Lung microvascular endothelial cell (primary cell): ENCODE measurements at regions not wholly inside any gene's neighbourhood (a gene's known extent, or its start where the extent isn't known, plus 50 kb on each side); places are given as distances from the start of the nearest gene placed in this dataset.

Source experiments
- DNase-seq, 2 donors: peaks; one replicate each; pipeline versions ENCODE4 v3.0.0 to v3.0.0-alpha.2; 2010; ENCODE audit warnings: low read depth in 2 of 2

GRCh38 chr2:168338803-168339437, 91.5 kb upstream of the STK39 start:
- no peak for DNase-seq

DNA sequence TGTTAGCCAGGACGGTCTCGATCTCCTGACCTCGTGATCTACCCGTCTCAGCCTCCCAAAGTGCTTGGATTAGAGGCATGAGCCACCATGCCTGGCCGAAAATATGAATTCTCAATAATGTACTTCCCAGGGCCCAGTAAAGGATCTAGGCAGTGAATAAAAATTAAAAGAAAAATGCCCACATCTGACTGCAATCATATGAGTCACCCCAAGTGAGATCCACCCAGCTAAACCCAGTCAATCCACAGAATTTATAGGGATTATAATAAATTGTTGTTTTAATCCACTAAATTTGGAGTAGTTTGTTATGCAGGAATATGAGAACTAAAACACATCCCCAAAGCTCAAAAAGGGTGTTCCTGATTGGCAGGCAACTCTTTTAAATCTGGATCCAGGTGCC, 93.5 kb upstream of the STK39 start:
- DNase-seq, result no peak

DNA sequence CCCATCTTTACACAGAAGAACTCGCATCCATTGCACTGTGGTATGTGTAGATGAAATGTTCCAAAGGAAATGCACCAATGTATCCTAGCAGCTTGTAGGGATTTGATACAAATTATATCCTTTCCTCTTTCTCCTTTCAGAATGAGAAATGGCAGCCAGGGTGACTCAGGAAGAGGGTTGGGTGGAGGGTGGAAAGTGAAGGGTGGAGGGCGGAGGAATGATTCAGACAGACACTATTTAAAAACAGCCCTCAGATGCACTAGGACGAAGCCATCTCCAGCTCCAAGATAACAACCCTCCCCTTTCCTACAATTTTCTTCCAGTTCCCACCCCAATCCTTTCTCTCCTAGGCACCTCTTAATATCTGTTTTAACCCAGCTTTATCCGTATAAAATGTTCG, 96.2 kb upstream of the STK39 start:
- DNase-seq, result no peak

- DNase-seq, result no peak
Observed at GRCh38 chr2:168344706-168345105, 97.3 kb upstream of the STK39 start.

DNA sequence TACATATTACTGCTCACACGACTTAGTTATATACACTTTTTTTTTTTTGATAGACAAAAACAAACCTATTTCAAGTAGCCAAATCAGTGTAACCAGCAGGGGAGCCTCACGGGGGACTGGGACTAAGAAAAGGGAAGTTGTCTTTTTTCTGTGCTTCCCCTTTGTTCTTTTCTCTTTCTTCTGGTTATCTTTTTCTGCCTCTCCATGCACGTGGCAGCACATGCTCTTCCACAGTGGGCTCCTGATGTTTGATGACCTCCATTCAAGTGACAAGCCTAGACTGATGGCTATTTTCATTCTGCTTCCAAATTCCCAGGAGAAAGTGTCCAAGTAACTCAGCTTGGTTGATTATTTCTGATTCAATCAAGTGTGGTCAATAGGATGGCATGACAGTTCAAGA, 98.2 kb upstream of the STK39 start:
- no peak for DNase-seq

DNA sequence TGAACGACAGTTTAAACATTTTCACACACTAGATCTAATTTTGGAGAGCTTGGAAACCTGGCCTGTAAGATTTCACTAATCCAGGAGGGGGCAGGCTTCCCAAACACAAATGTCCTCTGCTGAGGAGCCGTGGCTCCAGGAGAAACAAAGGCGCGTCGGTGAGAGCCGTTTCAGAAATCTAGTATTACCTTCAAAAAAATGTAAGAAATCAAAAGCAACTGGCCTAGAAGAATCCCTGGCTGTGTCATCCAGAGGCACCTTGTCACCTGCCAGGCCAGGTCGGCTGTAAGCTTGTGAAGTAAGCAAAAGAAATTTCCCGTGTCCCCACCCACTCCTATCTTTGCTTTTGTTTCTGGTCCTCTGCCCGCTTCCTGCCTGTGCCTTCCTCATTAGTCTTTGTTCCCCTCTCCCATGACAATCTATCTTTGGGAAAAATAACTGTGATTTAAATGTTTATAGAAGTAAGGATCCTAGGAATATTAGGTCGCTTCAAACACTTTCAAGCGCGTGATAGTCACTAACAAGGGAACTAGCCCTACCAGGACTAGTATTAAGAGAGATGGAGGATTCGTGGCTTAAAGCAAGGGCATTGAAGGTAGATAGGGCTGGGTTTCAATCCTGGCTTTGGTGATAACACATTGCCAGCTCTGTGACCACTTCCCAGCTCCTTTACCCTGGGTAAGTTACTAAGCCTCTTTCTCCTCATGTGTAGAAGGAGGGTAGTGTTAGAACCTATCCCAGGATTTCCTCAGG, 99.5 kb upstream of the STK39 start:
- DNase-seq, result peak; percentile 67 to 82

GRCh38 chr2:168348076-168348475, 100.7 kb upstream of the STK39 start:
- peak; percentile 32 to 56 for DNase-seq

DNA sequence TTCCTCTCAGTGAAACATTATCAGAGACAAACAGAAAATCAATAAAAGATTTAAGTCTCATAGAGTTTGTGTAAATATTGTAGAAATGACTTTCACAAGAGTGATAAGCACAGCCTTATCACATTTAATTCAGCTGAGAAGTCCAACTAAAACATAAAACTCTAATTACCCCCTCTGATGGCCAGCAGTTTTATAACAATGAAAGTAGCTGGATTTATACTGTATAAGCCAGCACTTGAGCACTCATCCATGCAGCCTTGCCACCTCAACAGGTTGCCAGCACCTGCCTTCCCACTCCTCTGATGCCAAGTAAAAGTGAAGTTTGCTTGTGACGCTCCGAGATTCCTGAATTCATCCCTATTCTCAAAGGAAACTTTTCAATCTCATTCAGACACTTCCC, 103.0 kb upstream of the STK39 start:
- DNase-seq, result peak in 1 of 2 donors; percentile 17

- no peak for DNase-seq
Observed at GRCh38 chr2:168353251-168353650, 102.8 kb upstream of the CERS6 start.

DNA sequence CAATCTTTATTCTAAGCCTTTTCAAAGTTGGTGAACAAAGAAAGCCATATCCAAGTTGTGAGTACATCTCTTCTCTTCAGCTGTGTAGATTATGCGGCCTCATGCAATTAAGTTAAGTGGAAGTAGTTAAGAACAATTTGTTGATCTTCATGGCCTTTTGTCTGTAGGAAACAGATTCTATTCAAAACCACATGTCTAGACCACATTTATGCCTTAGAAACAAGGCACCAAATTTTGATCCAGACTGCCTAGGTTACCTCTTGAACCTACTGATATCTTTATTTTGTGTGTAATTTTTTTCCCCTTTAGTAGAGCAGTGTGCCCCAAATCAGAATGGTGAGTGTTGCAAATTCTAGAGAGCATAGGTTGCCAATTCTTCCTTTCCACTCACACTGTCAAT, 101.6 kb upstream of the CERS6 start:
- no peak for DNase-seq

DNA sequence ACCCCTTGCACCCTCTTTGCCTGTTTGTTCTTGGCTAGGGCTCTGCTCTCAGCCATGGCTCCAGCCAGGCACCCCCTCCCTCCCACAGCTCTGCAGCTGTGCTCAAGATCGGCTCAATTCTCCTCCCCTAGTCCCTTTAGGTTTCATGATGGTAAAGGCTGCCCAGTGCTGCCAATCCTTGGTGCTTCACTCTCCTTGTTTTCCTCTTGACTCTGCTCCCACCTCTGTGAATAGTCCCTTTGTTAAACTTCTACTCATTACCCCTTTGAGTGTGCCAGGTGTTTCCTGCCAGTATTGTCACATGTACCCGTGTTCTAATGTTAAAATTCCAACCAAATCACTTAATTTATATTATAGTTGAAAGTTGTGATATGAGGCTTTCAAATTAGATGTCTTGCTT, 101.0 kb upstream of the CERS6 start:
- DNase-seq, result no peak

GRCh38 chr2:168355779-168356476, 100.1 kb upstream of the CERS6 start:
- no peak for DNase-seq

GRCh38 chr2:168356477-168356835, 99.6 kb upstream of the CERS6 start:
- no peak for DNase-seq

- DNase-seq, result no peak
Observed at GRCh38 chr2:168357797-168358472, 98.1 kb upstream of the CERS6 start.

DNA sequence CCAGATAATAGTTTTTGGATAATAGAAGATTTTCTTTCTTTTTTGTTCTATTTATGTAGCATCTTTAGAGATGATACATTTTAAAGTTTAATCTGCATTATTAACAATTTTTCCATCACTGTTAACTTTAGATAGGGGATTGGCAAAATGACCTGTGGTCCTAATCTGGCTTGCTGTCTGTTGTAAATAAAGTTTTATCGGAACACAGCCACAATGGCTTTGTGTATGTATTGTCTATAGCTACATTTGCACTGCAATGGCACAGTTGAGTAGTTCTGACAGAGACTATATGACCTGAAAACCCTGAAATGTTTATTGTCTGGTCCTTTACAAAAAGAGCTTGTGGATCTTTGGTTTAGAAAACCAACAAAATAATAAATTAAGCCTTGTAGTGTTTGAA, 97.0 kb upstream of the CERS6 start:
- no peak for DNase-seq

GRCh38 chr2:168363347-168364092, 92.6 kb upstream of the CERS6 start:
- no peak for DNase-seq

- no peak for DNase-seq
Observed at GRCh38 chr2:168365094-168365621, 90.9 kb upstream of the CERS6 start.

DNA sequence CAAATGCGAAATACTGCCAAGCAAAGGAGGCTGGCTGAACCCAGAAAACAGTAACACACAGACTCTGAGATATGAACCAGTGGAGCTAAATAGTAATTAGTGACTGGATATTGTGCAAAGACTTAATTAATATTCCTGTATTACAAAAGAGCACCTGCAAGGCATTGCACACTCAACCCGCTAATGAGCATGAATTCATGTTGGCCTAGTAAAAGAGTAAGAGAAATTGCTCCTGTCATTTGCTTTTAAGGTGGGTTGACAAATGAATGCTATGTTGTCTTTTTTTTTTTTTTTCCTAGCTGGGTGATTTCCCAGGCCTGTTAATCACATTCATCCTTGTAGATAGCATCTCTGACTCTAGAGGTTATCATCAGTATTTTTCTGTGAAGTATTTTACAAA, 87.0 kb upstream of the CERS6 start:
- no peak for DNase-seq

GRCh38 chr2:168371273-168372019, 84.6 kb upstream of the CERS6 start:
- no peak for DNase-seq

- no peak for DNase-seq
Observed at GRCh38 chr2:168373468-168373867, 82.6 kb upstream of the CERS6 start.
